IMR-90 (cell line): ENCODE measurements at regions not wholly inside any gene's neighbourhood (a gene's known extent, or its start where the extent isn't known, plus 50 kb on each side); places are given as distances from the start of the nearest gene placed in this dataset.

Experiments used
- CHD1 ChIP-seq: IDR thresholded peaks from 2 replicates; pipeline ENCODE4 v1.6.1; 2012; ENCODE audit warnings: low read depth, low read length, improper control_type of control experiment
- FOS ChIP-seq: fragments of 150-350 bp; IDR thresholded peaks from 2 replicates; pipeline ENCODE4 v1.6.1; 2016; ENCODE audit warnings: low read depth, low read length
- MAFK ChIP-seq: IDR thresholded peaks from 2 replicates; pipeline ENCODE4 v1.6.1; 2012; ENCODE audit warnings: low read depth, low read length, improper control_type of control experiment
- MAZ ChIP-seq: IDR thresholded peaks from 2 replicates; pipeline ENCODE4 v1.6.1; 2012; ENCODE audit warnings: low read depth, mild to moderate bottlenecking, low read length, improper control_type of control experiment, moderate library complexity, borderline replicate concordance
- MXI1 ChIP-seq: IDR thresholded peaks from 2 replicates; pipeline ENCODE4 v1.6.1; 2012; ENCODE audit warnings: low read depth, mild to moderate bottlenecking, low read length, moderate library complexity, borderline replicate concordance
- NFE2L2 ChIP-seq: fragments of 150-350 bp; IDR thresholded peaks from 2 replicates; pipeline ENCODE4 v1.6.1; 2016; ENCODE audit warnings: low read depth, mild to moderate bottlenecking, low read length
- POLR2A ChIP-seq: IDR thresholded peaks from 2 replicates; pipeline ENCODE4 v1.6.1; 2012; ENCODE audit warnings: mild to moderate bottlenecking, low read depth, low read length
- RAD21 ChIP-seq: IDR thresholded peaks from 2 replicates; pipeline ENCODE4 v1.6.1; 2012; ENCODE audit warnings: low read length, improper control_type of control experiment
- RCOR1 ChIP-seq: IDR thresholded peaks from 2 replicates; pipeline ENCODE4 v1.6.1; 2012; ENCODE audit warnings: mild to moderate bottlenecking, low read length, improper control_type of control experiment; ENCODE audit not compliant: insufficient replicate concordance
- RFX5 ChIP-seq: IDR thresholded peaks from 2 replicates; pipeline ENCODE4 v1.8.0; 2012; ENCODE audit warnings: low read depth, mild to moderate bottlenecking, low read length, moderate library complexity
- SMC3 ChIP-seq: fragments of 150-350 bp; IDR thresholded peaks from 2 replicates; pipeline ENCODE4 v1.6.1; 2016; ENCODE audit warnings: low read depth, mild to moderate bottlenecking, antibody characterized with exemption, low read length, moderate library complexity
- TF ChIP-seq, protein P1 (sequence below): conservative IDR thresholded peaks from 2 replicates; pipeline ENCODE4 v1.5.1; 2012; ENCODE audit warnings: mild to moderate bottlenecking, low read depth, low read length, improper control_type of control experiment
- TF ChIP-seq, protein P2 (sequence below): fragments of 150-350 bp; IDR thresholded peaks from 2 replicates; pipeline ENCODE4 v1.6.1; 2017; ENCODE audit warnings: mild to moderate bottlenecking, antibody characterized with exemption, low read length, low read depth
- TF ChIP-seq, protein P3 (sequence below): fragments of 150-350 bp; IDR thresholded peaks from 2 replicates; pipeline ENCODE4 v1.6.1; 2016; ENCODE audit warnings: low read depth, mild to moderate bottlenecking, low read length, moderate library complexity, borderline replicate concordance

DNA sequence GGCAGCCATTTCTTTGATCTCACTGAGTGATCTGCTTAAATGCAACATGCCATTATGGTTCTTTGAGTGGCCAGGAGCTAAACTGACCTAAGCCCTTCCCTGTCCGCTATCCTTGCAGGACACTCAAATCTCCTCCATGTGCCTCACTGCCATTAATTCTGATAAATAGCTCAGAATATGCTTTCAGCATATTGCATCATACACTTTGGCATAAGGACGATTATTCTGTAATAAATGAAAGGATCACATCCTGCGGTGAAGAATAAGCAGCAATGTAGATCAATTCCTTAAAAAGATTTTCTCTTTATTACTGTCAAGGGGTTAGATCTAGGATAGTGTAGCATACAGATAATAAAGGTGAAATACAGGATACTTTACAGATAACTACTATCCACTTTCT, 231.8 kb upstream of the CTBP2 start:
- TF ChIP-seq, protein P1, sequence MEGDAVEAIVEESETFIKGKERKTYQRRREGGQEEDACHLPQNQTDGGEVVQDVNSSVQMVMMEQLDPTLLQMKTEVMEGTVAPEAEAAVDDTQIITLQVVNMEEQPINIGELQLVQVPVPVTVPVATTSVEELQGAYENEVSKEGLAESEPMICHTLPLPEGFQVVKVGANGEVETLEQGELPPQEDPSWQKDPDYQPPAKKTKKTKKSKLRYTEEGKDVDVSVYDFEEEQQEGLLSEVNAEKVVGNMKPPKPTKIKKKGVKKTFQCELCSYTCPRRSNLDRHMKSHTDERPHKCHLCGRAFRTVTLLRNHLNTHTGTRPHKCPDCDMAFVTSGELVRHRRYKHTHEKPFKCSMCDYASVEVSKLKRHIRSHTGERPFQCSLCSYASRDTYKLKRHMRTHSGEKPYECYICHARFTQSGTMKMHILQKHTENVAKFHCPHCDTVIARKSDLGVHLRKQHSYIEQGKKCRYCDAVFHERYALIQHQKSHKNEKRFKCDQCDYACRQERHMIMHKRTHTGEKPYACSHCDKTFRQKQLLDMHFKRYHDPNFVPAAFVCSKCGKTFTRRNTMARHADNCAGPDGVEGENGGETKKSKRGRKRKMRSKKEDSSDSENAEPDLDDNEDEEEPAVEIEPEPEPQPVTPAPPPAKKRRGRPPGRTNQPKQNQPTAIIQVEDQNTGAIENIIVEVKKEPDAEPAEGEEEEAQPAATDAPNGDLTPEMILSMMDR: no peak
- TF ChIP-seq MAFK: no peak
- no peak for TF ChIP-seq POLR2A
- TF ChIP-seq MXI1: no peak
- no peak for TF ChIP-seq CHD1
- no peak for TF ChIP-seq RCOR1
- TF ChIP-seq SMC3: no peak
- TF ChIP-seq, protein P2, sequence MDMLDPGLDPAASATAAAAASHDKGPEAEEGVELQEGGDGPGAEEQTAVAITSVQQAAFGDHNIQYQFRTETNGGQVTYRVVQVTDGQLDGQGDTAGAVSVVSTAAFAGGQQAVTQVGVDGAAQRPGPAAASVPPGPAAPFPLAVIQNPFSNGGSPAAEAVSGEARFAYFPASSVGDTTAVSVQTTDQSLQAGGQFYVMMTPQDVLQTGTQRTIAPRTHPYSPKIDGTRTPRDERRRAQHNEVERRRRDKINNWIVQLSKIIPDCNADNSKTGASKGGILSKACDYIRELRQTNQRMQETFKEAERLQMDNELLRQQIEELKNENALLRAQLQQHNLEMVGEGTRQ: no peak
- TF ChIP-seq, protein P3, sequence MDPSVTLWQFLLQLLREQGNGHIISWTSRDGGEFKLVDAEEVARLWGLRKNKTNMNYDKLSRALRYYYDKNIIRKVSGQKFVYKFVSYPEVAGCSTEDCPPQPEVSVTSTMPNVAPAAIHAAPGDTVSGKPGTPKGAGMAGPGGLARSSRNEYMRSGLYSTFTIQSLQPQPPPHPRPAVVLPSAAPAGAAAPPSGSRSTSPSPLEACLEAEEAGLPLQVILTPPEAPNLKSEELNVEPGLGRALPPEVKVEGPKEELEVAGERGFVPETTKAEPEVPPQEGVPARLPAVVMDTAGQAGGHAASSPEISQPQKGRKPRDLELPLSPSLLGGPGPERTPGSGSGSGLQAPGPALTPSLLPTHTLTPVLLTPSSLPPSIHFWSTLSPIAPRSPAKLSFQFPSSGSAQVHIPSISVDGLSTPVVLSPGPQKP: no peak
- no peak for TF ChIP-seq RFX5
- no peak for TF ChIP-seq MAZ
- TF ChIP-seq RAD21: no peak
- TF ChIP-seq FOS: no peak
- TF ChIP-seq NFE2L2: no peak
